Smooth muscle cell (in vitro differentiated cells): ENCODE measurements at regions not wholly inside any gene's neighbourhood (a gene's known extent, or its start where the extent isn't known, plus 50 kb on each side); places are given as distances from the start of the nearest gene placed in this dataset.
"Not testable (repeated sequence)": the region's sequence is repeated elsewhere in the genome, so short reads cannot be mapped to it uniquely, and the experiment has no call there.

Experiments
- DNase-seq: peaks from one replicate; lab custom pipeline; 2025; ENCODE audit not compliant: unreplicated experiment; lab: John Stamatoyannopoulos, UW
- H2AFZ ChIP-seq: fragments of 200-600 bp; sonication (generic); 2 replicates; pipeline ENCODE4 v1.6.0; 2016; ENCODE audit warnings: antibody characterized with exemption, low read depth, mild to moderate bottlenecking
- H3F3A ChIP-seq: fragments of 200-600 bp; sonication (generic); 2 replicates; pipeline ENCODE4 v1.6.0; 2017; ENCODE audit warnings: antibody characterized with exemption, low read depth
- H3K27ac ChIP-seq: fragments of 200-600 bp; sonication (generic); 2 replicates; pipeline ENCODE4 v1.5.1; 2016; ENCODE audit warnings: low read depth, mild to moderate bottlenecking
- H3K27me3 ChIP-seq: fragments of 200-600 bp; sonication (generic); 2 replicates; pipeline ENCODE4 v1.6.1; 2016; ENCODE audit warnings: low read depth, mild to moderate bottlenecking
- H3K36me3 ChIP-seq: fragments of 200-600 bp; sonication (generic); 2 replicates; pipeline ENCODE4 v1.5.1; 2016; ENCODE audit warnings: low read depth
- H3K4me1 ChIP-seq: fragments of 200-600 bp; sonication (generic); 2 replicates; pipeline ENCODE4 v1.5.1; 2016; ENCODE audit warnings: low read depth
- H3K4me2 ChIP-seq: fragments of 200-600 bp; sonication (generic); 2 replicates; pipeline ENCODE4 v1.6.0; 2016; ENCODE audit warnings: mild to moderate bottlenecking
- H3K4me3 ChIP-seq: fragments of 200-600 bp; sonication (generic); 2 replicates; pipeline ENCODE4 v1.5.1; 2016; ENCODE audit warnings: mild to moderate bottlenecking
- H3K79me2 ChIP-seq: fragments of 200-600 bp; sonication (generic); 2 replicates; pipeline ENCODE4 v1.6.0; 2016; ENCODE audit warnings: low read depth, mild to moderate bottlenecking
- H3K9ac ChIP-seq: fragments of 200-600 bp; sonication (generic); 2 replicates; pipeline ENCODE4 v1.6.0; 2016; ENCODE audit warnings: low read depth
- H3K9me3 ChIP-seq: fragments of 200-600 bp; sonication (generic); replicated peaks from 2 replicates; pipeline ENCODE4 v1.5.1; 2016; ENCODE audit warnings: low read depth
- H4K20me1 ChIP-seq: fragments of 200-600 bp; sonication (generic); 2 replicates; pipeline ENCODE4 v1.6.0; 2016; ENCODE audit warnings: low read depth
- WGBS: methylation state at CpG from one replicate; pipeline ENCODE4 v1.1.7; 2016; ENCODE audit warnings: low lambda C conversion rate; 5-methylcytosine and 5-hydroxymethylcytosine counted together
- TF ChIP-seq, protein P1 (sequence below): fragments of 200-600 bp; sonication (generic); IDR thresholded peaks from 2 replicates; pipeline ENCODE4 v1.5.1; 2017; ENCODE audit warnings: borderline replicate concordance, mild to moderate bottlenecking, antibody characterized with exemption; ENCODE audit not compliant: insufficient read depth, poor library complexity, severe bottlenecking

DNA sequence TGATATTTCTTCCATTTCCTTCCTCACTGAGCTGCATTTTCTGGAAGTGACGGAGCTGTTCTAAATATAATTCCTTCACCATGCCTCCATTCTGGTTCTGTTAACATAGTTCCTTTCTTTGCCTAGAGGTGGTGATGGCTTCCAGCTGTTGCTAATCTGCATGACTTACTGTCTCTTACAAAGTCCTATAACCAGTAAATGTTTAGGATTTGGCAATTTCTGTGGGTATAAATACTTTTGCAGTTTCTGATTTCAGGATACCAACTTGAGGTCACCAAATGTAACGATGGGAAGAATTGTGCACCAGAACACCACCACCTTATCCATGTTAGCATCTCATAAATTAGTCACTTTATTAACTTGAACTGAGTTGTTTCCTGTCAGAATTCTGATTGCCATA, 101.7 kb upstream of the FN1 start:
- H3K9ac ChIP-seq = no peak overlapping the region
- no peaks in the 10 kb centered on the region for H3K9me3 ChIP-seq
- peak overlapping the region; percentile 84 for H3K27ac ChIP-seq
- no peaks in the 10 kb centered on the region for H4K20me1 ChIP-seq
- peaks cover 5% of the 10 kb centered on the region for H3K4me1 ChIP-seq
- H3K4me3 ChIP-seq = no peak overlapping the region
- H2AFZ ChIP-seq = peak overlapping the region; percentile 59
- WGBS = 15% methylated on average over 2 of the region's 2 CpGs
- peaks cover 11% of the 10 kb centered on the region for H3F3A ChIP-seq
- H3K4me2 ChIP-seq = peak overlapping the region; percentile 61
- TF ChIP-seq, protein P1, sequence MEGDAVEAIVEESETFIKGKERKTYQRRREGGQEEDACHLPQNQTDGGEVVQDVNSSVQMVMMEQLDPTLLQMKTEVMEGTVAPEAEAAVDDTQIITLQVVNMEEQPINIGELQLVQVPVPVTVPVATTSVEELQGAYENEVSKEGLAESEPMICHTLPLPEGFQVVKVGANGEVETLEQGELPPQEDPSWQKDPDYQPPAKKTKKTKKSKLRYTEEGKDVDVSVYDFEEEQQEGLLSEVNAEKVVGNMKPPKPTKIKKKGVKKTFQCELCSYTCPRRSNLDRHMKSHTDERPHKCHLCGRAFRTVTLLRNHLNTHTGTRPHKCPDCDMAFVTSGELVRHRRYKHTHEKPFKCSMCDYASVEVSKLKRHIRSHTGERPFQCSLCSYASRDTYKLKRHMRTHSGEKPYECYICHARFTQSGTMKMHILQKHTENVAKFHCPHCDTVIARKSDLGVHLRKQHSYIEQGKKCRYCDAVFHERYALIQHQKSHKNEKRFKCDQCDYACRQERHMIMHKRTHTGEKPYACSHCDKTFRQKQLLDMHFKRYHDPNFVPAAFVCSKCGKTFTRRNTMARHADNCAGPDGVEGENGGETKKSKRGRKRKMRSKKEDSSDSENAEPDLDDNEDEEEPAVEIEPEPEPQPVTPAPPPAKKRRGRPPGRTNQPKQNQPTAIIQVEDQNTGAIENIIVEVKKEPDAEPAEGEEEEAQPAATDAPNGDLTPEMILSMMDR = no peak
- H3K79me2 ChIP-seq = no peaks in the 10 kb centered on the region
- no peaks in the 10 kb centered on the region for H3K27me3 ChIP-seq
- no peak for DNase-seq
- H3K36me3 ChIP-seq = no peaks in the 10 kb centered on the region

DNA sequence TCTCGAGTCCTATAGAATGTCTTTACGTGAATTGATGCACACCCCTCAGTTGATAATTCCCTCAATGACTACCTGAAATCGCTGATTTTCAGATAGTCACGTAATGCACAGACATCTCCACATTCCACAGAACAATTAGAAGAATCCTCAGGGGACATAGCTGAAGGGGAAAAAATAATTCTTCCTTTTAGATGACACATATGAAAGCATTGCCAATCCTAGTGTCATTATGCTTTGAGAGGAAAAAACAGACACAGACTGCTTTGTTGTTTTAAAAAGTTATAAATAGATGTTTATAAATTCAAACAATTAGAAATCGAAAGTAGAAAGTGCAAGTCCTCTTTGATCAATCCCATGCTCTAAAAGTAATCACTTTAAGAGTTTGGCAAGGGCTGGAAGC, 100.6 kb upstream of the FN1 start:
- H2AFZ ChIP-seq = no peak overlapping the region
- H3K4me2 ChIP-seq = peak overlapping the region; percentile 73
- peaks cover 20% of the 10 kb centered on the region for H3F3A ChIP-seq
- H3K9me3 ChIP-seq = no peaks in the 10 kb centered on the region
- no peaks in the 10 kb centered on the region for H3K36me3 ChIP-seq
- no peaks in the 10 kb centered on the region for H3K27me3 ChIP-seq
- DNase-seq = no peak
- 71% methylated on average over 5 of the region's 5 CpGs for WGBS
- TF ChIP-seq, protein P1 = no peak
- H3K4me3 ChIP-seq = no peak overlapping the region
- no peaks in the 10 kb centered on the region for H4K20me1 ChIP-seq
- no peaks in the 10 kb centered on the region for H3K79me2 ChIP-seq
- peak overlapping the region; percentile 41 for H3K9ac ChIP-seq
- peak overlapping the region; percentile 84 for H3K27ac ChIP-seq
- peaks cover 7% of the 10 kb centered on the region for H3K4me1 ChIP-seq

DNA sequence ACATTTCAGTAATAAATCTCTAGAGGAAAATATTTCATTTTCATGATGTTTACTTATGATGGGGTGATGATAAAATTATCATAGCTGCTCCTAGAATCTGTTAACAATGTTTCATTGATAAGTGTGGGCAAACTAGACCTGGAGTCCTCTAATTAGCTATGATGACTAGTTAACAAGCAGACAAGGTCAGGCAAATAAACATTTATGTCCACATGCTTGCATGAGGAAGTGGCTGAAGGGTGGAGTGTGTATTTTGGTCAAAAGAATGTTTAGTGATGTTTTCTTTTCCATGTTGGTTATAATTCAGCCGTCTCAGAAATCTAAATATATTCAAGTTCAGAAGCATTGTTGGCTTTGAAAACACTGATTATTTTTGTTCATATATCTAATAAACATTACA, 99.9 kb upstream of the FN1 start:
- 4% methylated on average over 1 of the region's 1 CpG for WGBS
- Histone ChIP-seq H2AFZ (peak overlapping the region; percentile 22), H3K27ac (peak overlapping the region; percentile 84), H3K4me1 (peaks cover 14% of the 10 kb centered on the region), H3K27me3 (no peaks in the 10 kb centered on the region), H3K36me3 (no peaks in the 10 kb centered on the region), H3F3A (peaks cover 24% of the 10 kb centered on the region), H3K4me2 (peak overlapping the region; percentile 73), H3K79me2 (no peaks in the 10 kb centered on the region), H3K9ac (no peak overlapping the region), H3K9me3 (no peaks in the 10 kb centered on the region), H4K20me1 (no peaks in the 10 kb centered on the region), H3K4me3 (no peak overlapping the region)
- DNase-seq = no peak
- TF ChIP-seq, protein P1 = no peak

DNA sequence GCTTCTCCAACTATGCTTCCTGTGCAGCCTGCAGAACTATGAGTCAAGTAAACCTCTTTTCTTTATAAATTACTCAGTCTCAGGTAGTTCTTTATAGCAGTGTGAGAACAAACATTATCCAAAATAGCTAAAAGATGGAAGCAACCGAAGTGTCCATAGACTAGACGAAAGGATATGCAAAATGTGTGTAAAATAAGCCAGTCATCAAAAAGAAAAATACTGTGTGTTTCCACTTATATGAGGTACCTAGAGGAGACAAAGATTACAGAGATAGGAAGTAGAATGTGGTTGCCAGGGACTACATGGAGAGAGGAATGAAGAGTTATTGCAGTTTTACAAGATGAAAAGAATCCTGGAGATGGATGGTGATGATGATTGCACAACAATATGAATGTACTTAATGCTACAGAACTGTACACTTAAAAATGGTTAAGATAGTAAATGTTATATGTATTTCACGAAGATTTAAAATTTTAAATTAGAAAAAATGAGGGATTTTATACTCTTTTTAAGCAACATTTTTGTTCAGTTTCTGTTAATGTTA, 99.3 kb upstream of the FN1 start:
- Histone ChIP-seq H3K9me3 (no peaks in the 10 kb centered on the region), H3K27ac (peak overlapping the region; percentile 84), H3F3A (peaks cover 27% of the 10 kb centered on the region), H3K4me2 (peak overlapping the region; percentile 73), H3K36me3 (no peaks in the 10 kb centered on the region), H2AFZ (no peak overlapping the region), H3K4me3 (no peak overlapping the region), H3K79me2 (no peaks in the 10 kb centered on the region), H3K27me3 (no peaks in the 10 kb centered on the region), H3K9ac (no peak overlapping the region), H4K20me1 (no peaks in the 10 kb centered on the region), H3K4me1 (peaks cover 19% of the 10 kb centered on the region)
- DNase-seq = no peak
- TF ChIP-seq, protein P1 = no peak
- 85% methylated on average over 3 of the region's 3 CpGs for WGBS

DNA sequence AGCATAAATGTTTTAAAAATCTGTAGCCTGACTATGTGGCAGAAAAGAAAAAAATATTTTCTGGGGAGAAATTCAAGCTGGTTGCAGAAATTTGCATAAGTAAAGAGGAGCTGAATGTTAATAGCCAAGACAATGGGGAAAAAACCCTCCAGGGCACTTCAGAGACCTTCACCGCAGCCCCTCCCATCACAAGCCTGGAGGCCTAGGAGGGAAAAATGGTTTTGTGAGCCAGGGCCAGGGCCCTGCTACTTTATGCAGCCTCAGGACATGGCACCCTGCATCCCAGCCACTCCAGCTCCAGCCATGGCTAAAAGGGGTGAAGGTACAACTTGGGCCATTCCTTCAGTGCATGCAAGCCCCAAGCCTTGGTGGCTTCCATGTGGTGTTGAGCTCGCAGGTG, 97.8 kb upstream of the FN1 start:
- WGBS = 100% methylated on average over 2 of the region's 2 CpGs
- DNase-seq, H3K9ac ChIP-seq, H3K27ac ChIP-seq, H4K20me1 ChIP-seq, H3K36me3 ChIP-seq, H3K79me2 ChIP-seq, H3K27me3 ChIP-seq, H2AFZ ChIP-seq, H3K4me2 ChIP-seq, H3K9me3 ChIP-seq, H3K4me3 ChIP-seq: not testable (repeated sequence)
- Histone ChIP-seq H3F3A (peaks cover 37% of the 10 kb centered on the region), H3K4me1 (peaks cover 23% of the 10 kb centered on the region)
